GM21723 (cell line): ENCODE measurements at regions not wholly inside any gene's neighbourhood (a gene's known extent, or its start where the extent isn't known, plus 50 kb on each side); places are given as distances from the start of the nearest gene placed in this dataset.
"Not testable (repeated sequence)": the region's sequence is repeated elsewhere in the genome, so short reads cannot be mapped to it uniquely, and the experiment has no call there.

ENCODE experiments used
- ATAC-seq: cut with Tn5 transposase; IDR thresholded peaks from one replicate; pipeline ENCODE4 v1.9.1; 2021; ENCODE audit warnings: mild to moderate bottlenecking, moderate library complexity; ENCODE audit not compliant: unreplicated experiment

- ATAC-seq, result no peak
These were observed 582.7 kb downstream of the REEP3 start for GRCh38 chr10:64103750-64104470.

GRCh38 chr10:64109926-64110495 is 588.8 kb downstream of the REEP3 start:
- no peak for ATAC-seq

- ATAC-seq, result no peak
These were observed 591.6 kb downstream of the REEP3 start for GRCh38 chr10:64112701-64113355.

- no peak for ATAC-seq
These were observed 592.2 kb downstream of the REEP3 start for GRCh38 chr10:64113375-64113774.

GRCh38 chr10:64113792-64114191 is 592.6 kb downstream of the REEP3 start:
- ATAC-seq, result no peak

DNA sequence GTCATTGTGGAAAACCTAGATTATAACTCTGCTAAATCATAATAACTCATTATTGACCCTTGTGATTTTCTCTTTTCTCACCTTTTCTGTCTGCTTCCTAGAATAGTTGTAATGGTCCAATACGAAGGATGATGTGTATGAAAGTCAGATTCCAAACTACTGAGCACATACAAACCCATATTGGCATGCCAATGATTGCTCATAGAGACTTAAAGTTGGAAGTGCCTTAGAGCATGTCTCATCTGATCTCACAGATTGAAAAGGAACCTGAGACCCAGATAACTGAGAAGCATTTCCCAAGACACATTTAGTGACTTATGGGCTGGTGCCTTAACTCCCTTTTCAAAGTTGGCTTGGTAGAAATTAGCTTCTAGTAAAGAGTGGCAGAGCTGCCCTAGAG is 594.3 kb downstream of the REEP3 start:
- no peak for ATAC-seq

DNA sequence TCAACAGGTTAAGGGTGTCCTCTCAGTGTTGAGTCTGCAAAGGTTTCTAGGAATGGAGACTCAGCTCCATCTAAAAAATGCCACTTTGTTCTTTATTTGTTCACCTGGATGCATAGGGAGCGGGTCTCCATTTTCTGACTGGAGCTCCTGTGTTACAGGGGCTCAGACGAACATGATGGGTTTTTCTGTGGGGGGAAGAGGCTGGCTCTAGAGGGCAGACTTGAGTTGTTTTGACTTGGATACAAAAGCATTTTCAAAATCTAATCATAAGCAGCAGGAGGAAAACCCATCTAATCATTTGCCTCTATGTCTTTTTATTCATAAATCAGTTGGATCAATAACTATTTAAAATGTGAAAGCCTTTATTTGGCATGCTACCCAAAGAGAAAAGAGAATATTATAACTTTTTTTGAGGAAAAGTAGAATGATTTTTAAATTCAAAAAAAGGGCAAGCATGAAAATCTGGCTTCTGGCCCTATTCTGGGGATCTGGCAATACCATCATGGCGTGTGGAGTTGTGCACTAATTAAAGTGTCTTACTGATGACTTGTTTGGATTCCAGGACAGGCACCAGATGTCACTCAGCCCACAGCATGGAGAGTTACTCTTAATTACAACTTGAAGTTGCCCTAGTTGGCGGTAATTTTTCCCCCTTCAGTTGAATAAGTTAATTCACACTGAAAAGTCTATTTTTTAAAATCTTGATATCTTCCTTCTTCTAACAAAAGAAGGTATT is 594.9 kb downstream of the REEP3 start:
- no peak for ATAC-seq

- no peak for ATAC-seq
These were observed 595.5 kb downstream of the REEP3 start for GRCh38 chr10:64116707-64117106.

DNA sequence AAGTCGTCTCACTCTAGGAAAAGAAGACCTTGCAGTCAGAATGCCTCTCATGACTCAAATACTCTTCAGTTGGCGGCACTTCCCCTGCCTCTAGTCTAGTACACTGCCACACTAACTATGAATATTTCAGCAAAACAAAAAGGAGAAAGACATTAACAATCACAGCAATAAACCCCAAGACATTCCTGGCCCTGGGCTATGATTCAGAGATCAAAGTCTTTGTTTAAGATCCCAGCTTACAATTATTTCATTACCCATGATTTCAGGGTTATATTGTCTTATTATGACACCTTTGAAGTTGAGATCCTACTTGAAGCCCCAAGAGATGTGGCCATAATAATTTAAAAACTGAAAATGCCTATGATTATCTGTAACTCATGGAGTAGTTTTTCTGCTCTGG is 597.5 kb downstream of the REEP3 start:
- no peak for ATAC-seq

GRCh38 chr10:64120301-64120980 is 599.2 kb downstream of the REEP3 start:
- ATAC-seq, result not testable (repeated sequence)

- ATAC-seq, result no peak
These were observed 609.0 kb downstream of the REEP3 start for GRCh38 chr10:64130152-64130551.

- ATAC-seq, result no peak
These were observed 613.5 kb downstream of the REEP3 start for GRCh38 chr10:64134676-64135075.

- ATAC-seq, result no peak
These were observed 621.2 kb downstream of the REEP3 start for GRCh38 chr10:64142395-64142794.

- no peak for ATAC-seq
These were observed 627.4 kb downstream of the REEP3 start for GRCh38 chr10:64148607-64149006.

- ATAC-seq, result no peak
These were observed 635.0 kb downstream of the REEP3 start for GRCh38 chr10:64156166-64156565.

DNA sequence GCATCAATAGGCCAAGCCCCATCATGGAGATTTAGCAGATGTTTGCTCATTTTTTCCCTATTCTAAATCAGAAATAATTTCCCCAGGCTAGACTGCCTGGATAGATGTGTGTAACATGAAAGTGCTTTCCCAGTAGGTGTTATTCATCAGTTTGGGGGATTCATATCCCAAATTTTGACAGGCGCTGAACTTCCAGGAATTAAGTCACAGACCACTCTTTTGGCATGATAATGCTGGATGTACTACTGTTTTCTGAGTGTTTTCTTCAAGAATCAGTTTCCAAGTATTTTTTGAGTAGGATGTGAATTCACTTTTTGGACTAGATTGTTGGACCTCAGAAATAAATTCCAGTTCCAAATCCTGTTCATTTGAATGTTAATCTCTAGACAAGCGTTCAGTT is 637.4 kb downstream of the REEP3 start:
- ATAC-seq, result no peak

GRCh38 chr10:64159910-64160872 is 639.0 kb downstream of the REEP3 start:
- ATAC-seq, result no peak

DNA sequence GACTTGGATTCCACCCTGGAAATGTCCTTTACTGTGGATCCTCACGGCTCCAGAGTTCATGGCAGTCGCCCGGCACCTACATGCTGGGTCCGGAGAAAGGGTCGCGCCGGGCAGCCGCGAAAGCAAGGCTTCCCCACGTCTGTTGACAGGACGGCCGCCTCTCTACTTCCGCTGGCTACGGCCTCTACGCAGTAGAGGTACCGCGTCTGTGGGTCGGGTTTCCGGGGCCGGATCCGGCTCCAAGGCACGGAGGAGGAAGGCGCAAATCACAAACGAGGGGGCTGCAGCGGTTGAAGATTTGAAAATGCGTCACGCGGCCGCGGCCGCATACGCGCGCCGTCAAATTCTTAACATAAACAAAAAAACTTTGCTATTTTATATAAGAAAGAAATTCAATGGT is 649.6 kb downstream of the REEP3 start:
- ATAC-seq, result no peak

DNA sequence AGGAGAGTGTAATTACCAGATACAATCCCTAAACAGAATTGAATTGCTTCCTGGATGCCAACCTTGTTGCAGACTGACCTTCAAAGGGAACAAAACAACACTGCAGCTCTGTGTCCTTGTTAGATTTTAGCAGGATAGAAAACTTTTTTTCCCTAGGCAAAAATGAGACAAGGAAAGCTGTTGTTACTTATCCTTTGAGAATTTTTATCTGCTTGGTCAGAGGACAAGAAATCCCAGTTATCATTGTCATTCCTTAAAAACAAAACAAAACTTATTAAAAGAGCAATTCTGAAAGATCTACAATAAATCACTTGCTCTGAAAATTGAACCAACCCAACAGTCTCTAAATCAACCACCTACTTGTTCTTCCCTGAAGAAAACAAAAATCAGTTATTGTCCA is 652.6 kb downstream of the REEP3 start:
- ATAC-seq, result no peak

- no peak for ATAC-seq
These were observed 653.6 kb downstream of the REEP3 start for GRCh38 chr10:64174666-64175255.
